T-helper 1 cell (primary cell): ENCODE measurements at regions not wholly inside any gene's neighbourhood (a gene's known extent, or its start where the extent isn't known, plus 50 kb on each side); places are given as distances from the start of the nearest gene placed in this dataset.

Source experiments
- DNase-seq, 5 donors: peaks; one replicate each; pipeline ENCODE4 v3.0.0-alpha.2; 2012 to 2020

DNA sequence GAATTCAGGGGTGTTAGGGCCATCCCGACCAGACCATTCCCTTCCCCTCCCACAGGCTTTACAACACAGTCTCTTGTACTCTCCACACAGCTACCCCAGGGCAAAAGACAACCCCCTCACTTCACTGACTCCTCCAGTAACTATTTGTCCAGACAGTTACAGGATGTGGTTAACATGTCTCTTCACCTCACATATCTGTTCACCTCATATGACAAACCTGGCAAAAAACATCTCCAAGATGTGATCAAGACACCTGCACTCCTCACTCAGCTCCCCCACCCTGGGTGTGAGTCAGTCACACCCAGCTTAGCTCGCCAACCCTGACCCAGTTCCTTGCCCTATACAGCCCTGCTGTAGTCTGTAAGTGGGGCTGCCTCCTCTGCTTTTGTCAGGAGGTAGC, 490.5 kb upstream of the CHRM3 start:
- DNase-seq = no peak

DNA sequence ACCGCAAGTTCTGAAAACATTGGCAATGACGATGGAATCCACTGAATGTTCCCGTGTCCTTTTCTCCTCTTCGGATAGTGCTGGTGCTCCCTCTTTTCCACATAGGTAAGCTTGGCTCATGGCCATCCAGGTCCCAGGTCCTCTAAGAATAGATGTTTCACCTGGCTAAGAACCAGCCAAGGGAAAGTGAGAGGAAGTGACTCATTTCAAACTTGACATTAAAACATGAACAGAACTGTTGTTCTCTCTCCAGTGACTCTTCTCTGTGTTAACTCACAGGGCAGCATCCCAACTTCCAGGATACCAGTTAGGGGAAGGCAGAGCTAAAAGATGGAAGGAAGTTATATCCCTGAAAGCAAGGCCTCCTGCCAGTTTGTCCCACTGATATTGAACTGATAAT, 493.8 kb upstream of the CHRM3 start:
- no peak for DNase-seq

DNA sequence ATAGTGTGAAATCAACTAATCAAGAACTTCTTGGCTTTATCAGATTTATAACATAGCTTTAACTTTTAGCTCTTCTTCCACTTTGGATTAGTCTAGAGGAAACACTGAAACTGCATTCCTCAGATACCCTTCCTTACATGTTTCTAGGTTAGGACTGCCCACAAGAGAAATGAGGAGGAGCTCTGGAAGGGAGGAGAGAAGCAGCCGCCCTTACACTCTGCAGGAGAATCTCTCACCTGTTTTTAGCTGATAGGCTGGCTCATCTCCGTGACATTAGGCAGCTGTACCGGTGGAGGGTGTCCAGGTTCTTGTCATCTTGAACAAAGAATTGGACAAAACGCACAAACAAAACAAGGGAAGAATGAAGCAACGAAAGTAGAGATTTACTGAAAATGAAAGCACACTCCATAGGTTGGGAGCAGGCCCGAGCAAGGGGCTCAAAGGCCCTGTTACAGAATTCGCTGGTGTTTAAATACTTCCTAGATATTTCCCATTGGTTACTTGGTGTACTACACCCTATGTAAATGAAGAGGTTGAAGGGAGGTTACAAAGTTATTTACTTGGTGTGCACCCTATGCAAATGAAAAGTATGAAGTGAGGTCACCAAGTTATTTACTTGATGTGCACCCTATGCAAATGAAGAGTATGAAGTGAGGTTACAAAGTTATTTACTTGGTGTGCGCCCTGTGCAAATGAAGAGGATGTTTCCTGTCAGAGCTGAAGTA, 524.9 kb upstream of the CHRM3 start:
- no peak for DNase-seq

- DNase-seq = no peak
Measured at GRCh38 chr1:238833919-238834318, 552.4 kb upstream of the CHRM3 start.

DNA sequence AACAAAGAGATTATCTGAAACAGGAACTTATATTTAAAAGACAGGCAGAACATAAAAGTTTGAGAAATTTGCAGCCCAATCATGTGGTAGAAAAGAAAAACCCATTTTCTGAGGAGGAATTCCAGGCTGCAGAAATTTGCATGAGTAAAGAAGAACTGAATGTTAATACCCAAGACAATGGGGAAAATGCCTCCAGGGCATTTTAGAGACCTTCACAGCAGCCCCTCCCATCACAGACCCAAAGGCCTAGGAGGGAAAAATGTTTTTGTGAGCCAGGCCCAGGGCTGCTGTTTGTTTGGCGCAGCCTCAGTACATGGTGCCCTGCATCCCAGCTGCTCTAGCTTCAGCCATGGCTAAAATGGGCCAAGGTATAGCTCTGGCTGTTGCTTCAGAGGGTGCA, 554.3 kb upstream of the CHRM3 start:
- DNase-seq = no peak

DNA sequence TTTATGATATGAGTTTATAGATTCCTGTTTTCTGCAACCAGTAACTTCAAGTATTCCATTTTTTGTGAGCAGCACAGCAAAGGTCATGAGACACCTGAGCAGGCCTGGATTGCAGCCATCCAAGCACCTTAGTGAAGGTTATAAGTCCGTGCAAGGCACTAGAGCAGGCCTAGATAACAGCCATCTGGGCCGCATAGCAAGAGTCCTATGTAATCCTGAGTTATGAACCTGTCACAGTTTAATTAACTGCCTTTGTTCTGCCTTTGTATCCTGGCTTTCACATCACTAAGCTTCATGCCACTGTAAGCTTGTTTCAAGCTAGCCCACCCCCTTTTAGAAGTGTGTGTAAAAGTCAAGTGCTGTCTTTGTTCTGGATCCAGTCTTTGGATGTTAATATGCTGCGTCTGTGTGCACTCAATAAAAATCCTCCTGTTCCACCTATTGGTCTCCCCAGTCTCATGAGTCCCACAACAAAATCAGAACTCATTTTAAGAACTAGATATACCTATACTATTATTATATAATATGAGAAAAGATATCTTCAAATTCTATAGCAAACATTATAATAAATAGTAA, 556.2 kb upstream of the CHRM3 start:
- DNase-seq = no peak

GRCh38 chr1:238826891-238827290, 559.5 kb upstream of the CHRM3 start:
- DNase-seq = no peak

- DNase-seq = no peak
Measured at GRCh38 chr1:238823416-238823815, 563.0 kb upstream of the CHRM3 start.

GRCh38 chr1:238811211-238811879, 575.0 kb upstream of the CHRM3 start:
- DNase-seq = no peak

DNA sequence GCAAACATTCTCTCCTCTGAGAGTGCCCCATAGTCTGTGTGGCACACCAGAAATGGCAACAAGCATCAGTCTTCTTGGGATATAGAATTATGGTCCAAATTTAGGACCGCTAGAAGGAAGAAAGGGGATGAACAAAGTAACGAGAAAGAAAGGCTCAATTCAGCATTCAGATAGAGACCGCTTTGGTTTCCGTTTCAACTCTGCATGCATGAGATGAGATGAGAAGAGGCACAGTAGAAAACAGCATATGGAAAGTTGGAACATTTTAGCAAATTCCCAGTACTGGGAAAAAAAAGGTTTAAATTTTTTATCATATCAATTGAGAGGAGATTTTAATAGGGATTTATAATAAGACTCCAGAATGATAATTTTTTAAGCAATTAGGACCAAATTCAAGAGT, 595.5 kb upstream of the CHRM3 start:
- DNase-seq = no peak

GRCh38 chr1:238789916-238790667, 596.3 kb upstream of the CHRM3 start:
- DNase-seq = no peak

GRCh38 chr1:238787471-238787870, 598.9 kb upstream of the CHRM3 start:
- DNase-seq = no peak

GRCh38 chr1:238783633-238784032, 602.7 kb upstream of the CHRM3 start:
- DNase-seq = no peak

GRCh38 chr1:238779716-238780115, 606.7 kb upstream of the CHRM3 start:
- DNase-seq = no peak

DNA sequence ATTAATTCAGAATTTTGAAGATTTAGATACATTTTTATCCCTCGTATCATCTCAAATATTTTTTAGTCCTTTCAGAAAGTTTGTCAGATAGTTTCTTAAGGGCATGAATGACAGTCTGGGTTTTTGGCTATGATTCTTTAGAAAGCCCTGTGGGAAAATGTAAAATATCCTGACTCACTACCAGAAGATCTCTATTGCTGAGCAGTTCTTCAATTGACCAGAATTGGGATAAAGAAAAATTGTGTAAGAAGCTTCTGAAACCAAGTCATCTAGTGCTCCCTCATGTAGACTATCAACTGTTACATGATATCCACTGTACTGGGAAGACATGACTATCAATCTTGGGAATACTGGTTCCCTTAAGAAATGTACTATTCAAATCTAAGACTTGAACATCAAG, 608.3 kb upstream of the CHRM3 start:
- DNase-seq = no peak

- no peak for DNase-seq
Measured at GRCh38 chr1:238777551-238777950, 608.8 kb upstream of the CHRM3 start.

GRCh38 chr1:238776126-238776525, 610.2 kb upstream of the CHRM3 start:
- no peak for DNase-seq

DNA sequence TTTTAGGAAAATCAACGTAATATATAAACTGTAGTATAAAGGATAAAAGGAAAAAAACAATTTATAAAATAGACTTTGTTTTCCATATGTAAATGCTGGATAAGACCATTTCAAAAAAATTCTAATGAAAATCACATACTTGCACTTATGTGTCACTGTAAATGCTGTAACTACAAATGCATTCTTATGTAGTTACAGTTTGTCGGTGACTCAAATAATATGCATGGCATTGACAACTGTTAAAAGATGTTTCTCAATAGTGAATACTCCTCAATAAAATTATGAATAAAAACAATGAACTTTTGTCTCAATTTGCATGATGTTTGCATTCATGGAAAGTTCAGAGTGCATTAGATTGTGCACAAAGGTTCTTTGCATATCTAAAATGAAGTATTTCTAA, 614.0 kb upstream of the CHRM3 start:
- no peak for DNase-seq

DNA sequence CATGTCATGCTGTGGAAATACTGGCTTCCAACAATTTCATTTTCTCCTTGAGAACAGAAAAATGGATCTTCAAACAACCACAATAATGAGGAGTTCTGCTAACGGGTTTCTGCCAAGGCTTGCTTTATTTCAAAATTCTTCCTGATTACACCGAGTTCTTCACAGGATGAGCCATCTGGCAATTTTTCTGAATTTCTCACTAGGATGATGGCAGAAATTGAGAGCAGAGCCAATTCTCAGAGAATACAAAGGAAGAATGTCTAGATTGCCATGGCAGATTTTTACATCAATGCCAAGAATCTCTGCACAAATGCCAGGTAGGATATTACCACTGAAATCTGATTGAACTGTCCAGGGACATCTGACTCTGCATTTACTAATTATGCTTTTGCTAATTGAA, 619.0 kb upstream of the CHRM3 start:
- DNase-seq = no peak

DNA sequence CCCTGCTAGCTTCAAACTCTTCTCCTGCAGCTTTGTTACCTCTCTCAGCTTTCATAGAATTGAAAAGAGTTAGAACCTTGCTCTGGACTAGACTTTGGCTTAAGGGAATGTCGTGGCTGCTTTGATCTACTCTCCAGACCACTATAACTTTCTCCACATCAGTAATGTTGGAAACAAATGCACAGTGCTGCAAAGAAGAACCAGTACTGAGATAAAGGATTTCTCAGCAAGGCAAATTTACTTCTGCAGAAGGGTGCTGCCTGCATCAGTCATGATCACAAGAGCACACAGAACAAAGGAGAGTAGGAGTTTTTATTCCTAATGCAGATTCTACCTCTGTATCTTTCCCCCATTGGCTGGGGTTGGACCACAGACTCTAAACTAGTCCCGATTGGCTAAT, 621.6 kb upstream of the CHRM3 start:
- no peak for DNase-seq

- no peak for DNase-seq
Measured at GRCh38 chr1:238753252-238753651, 633.1 kb upstream of the CHRM3 start.

DNA sequence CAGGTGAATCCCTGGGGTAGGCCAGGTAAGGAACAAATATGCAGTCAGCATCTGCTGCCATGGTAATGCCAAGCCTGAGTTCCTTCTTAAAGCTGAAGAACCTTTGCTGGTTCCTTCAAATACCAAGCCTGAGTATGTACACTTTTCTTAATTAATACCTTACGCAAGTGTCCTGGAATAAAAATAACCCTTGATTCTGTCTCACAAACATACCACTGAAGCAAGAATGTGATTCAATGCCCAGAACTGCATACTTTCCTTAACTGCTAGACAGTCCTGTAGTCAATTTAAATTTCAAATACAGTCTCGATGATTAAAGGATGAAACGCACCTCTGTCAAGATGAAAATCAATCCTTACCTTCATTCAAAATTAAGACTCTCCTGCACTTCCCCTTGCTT, 634.0 kb upstream of the CHRM3 start:
- DNase-seq = no peak

- DNase-seq = no peak
Measured at GRCh38 chr1:238745069-238745468, 641.3 kb upstream of the CHRM3 start.

- DNase-seq = no peak
Measured at GRCh38 chr1:238738892-238739291, 647.5 kb upstream of the CHRM3 start.
